Panc1 (cell line): ENCODE measurements at regions not wholly inside any gene's neighbourhood (a gene's known extent, or its start where the extent isn't known, plus 50 kb on each side); places are given as distances from the start of the nearest gene placed in this dataset.

Experiments used
- POLR2AphosphoS5 ChIP-seq: IDR thresholded peaks from 2 replicates; pipeline ENCODE4 v1.6.1; 2012; ENCODE audit warnings: mild to moderate bottlenecking, low read depth, low read length, moderate library complexity
- SIN3A ChIP-seq: IDR thresholded peaks from 2 replicates; pipeline ENCODE4 v1.6.1; 2012; ENCODE audit warnings: low read depth, mild to moderate bottlenecking, low read length, moderate library complexity, borderline replicate concordance; ENCODE audit not compliant: insufficient read depth
- TCF7L2 ChIP-seq: IDR thresholded peaks from 2 replicates; pipeline ENCODE4 v1.6.1; 2011; ENCODE audit warnings: mild to moderate bottlenecking, low read depth, low read length, inconsistent platforms
- TF ChIP-seq, protein P1 (sequence below), 2 experiments: IDR thresholded peaks; 2 replicates each; pipeline ENCODE4 v1.6.1; 2011 to 2012; ENCODE audit warnings: low read depth in 2 of 2, control low read depth in 1 of 2, low read length in 1 of 2, mild to moderate bottlenecking in 1 of 2, moderate library complexity in 1 of 2; ENCODE audit not compliant: insufficient read depth in 1 of 2
- TF ChIP-seq, protein P2 (sequence below): fragments of 450-650 bp; IDR thresholded peaks from 2 replicates; pipeline ENCODE4 v1.5.1; 2017; ENCODE audit warnings: mild to moderate bottlenecking

DNA sequence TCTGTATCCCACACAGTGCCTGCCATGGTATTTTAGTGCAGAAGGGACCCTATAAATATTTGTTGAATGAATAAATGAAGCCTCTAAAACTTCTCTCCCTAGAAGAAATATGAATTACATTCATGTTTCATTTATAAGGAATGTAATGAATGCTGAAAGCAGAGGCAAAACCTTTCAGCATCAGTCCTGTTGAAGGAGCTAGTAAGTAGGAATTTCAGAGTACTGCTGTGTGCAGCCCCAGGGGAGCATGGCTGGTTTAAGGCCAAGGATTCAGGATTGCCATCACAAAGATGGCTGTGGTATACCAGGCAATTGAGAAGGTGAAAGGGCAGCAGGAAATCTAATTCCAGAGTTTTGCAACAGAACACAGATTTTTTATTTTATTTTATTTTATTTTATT is 1131.4 kb downstream of the IGSF11 start:
- TF ChIP-seq, protein P1, sequence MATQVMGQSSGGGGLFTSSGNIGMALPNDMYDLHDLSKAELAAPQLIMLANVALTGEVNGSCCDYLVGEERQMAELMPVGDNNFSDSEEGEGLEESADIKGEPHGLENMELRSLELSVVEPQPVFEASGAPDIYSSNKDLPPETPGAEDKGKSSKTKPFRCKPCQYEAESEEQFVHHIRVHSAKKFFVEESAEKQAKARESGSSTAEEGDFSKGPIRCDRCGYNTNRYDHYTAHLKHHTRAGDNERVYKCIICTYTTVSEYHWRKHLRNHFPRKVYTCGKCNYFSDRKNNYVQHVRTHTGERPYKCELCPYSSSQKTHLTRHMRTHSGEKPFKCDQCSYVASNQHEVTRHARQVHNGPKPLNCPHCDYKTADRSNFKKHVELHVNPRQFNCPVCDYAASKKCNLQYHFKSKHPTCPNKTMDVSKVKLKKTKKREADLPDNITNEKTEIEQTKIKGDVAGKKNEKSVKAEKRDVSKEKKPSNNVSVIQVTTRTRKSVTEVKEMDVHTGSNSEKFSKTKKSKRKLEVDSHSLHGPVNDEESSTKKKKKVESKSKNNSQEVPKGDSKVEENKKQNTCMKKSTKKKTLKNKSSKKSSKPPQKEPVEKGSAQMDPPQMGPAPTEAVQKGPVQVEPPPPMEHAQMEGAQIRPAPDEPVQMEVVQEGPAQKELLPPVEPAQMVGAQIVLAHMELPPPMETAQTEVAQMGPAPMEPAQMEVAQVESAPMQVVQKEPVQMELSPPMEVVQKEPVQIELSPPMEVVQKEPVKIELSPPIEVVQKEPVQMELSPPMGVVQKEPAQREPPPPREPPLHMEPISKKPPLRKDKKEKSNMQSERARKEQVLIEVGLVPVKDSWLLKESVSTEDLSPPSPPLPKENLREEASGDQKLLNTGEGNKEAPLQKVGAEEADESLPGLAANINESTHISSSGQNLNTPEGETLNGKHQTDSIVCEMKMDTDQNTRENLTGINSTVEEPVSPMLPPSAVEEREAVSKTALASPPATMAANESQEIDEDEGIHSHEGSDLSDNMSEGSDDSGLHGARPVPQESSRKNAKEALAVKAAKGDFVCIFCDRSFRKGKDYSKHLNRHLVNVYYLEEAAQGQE (IDR thresholded peaks at IDR 0.05; ENCODE audit: insufficient read depth in 1 of 2, low read depth in 2 of 2, low read length in 1 of 2) = no peak
- TF ChIP-seq, protein P2, sequence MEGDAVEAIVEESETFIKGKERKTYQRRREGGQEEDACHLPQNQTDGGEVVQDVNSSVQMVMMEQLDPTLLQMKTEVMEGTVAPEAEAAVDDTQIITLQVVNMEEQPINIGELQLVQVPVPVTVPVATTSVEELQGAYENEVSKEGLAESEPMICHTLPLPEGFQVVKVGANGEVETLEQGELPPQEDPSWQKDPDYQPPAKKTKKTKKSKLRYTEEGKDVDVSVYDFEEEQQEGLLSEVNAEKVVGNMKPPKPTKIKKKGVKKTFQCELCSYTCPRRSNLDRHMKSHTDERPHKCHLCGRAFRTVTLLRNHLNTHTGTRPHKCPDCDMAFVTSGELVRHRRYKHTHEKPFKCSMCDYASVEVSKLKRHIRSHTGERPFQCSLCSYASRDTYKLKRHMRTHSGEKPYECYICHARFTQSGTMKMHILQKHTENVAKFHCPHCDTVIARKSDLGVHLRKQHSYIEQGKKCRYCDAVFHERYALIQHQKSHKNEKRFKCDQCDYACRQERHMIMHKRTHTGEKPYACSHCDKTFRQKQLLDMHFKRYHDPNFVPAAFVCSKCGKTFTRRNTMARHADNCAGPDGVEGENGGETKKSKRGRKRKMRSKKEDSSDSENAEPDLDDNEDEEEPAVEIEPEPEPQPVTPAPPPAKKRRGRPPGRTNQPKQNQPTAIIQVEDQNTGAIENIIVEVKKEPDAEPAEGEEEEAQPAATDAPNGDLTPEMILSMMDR = no peak
- TF ChIP-seq POLR2AphosphoS5 (no peak), SIN3A (no peak), TCF7L2 (no peak)
